Prostate gland (tissue), 2 donors: ENCODE measurements at regions not wholly inside any gene's neighbourhood (a gene's known extent, or its start where the extent isn't known, plus 50 kb on each side); places are given as distances from the start of the nearest gene placed in this dataset.

Source experiments
- CTCF ChIP-seq, 4 experiments: fragments of 200-600 bp in 2 of 4; fragments of 450-650 bp in 2 of 4; sonication (generic) in 2 of 4; IDR thresholded peaks; 1 replicate in 3 of 4; 2 replicates in 1 of 4; pipeline ENCODE4 v1.5.1; 2016 to 2019; ENCODE audit warnings: antibody characterized with exemption in 4 of 4, mild to moderate bottlenecking in 2 of 4, moderate library complexity in 2 of 4
- POLR2A ChIP-seq: fragments of 450-650 bp; IDR thresholded peaks from one replicate; pipeline ENCODE4 v1.6.1; 2016; ENCODE audit warnings: antibody characterized with exemption, mild to moderate bottlenecking

DNA sequence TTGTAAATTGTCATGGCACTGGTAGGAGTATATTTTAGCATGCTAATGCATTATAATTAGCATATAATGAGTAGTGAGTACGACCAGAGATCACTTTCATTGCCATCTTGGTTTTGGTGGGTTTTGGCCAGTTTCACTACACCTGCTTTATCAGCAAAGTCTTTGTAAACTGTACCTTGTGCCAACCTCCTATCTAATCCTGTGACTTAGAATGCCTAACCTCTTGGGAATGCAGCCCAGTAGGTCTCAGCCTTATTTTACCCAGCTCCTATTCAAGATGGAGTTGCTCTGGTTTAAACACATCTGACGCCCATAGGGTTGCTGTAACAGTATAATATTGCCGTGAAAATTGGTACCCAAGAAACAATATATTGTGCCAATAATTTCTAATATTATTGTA, 159.4 kb downstream of the MAGEB5 start:
- TF ChIP-seq CTCF (IDR thresholded peaks at IDR 0.05) = no peak
- no peak for TF ChIP-seq POLR2A
